GM19468 (cell line): ENCODE measurements at regions not wholly inside any gene's neighbourhood (a gene's known extent, or its start where the extent isn't known, plus 50 kb on each side); places are given as distances from the start of the nearest gene placed in this dataset.
"Not testable (repeated sequence)": the region's sequence is repeated elsewhere in the genome, so short reads cannot be mapped to it uniquely, and the experiment has no call there.

ENCODE experiments used
- ATAC-seq: cut with Tn5 transposase; IDR thresholded peaks from one replicate; pipeline ENCODE4 v1.9.1; 2021; ENCODE audit warnings: mild to moderate bottlenecking, moderate library complexity, moderate number of reproducible peaks; ENCODE audit not compliant: unreplicated experiment; ENCODE audit errors: extremely low read depth

DNA sequence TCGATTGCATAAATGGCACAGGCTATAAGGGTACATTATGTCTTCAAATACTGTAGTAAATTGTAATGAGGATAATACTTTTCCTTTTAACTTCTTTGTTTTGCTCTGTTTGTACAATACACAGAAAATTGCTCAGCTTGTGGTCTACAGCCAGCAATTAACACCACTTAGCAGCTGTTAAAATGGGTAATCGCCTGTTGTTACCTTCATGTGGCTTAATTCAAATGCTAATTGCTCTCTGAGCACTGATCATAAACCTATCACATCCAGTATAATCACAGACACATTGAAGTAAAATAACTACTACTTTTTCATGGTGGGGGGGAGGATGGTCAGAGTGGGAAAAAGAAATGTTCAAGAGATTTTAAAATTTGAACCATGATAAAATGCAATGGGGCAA lies 1164.1 kb upstream of the CNTN5 start:
- ATAC-seq, result no peak

DNA sequence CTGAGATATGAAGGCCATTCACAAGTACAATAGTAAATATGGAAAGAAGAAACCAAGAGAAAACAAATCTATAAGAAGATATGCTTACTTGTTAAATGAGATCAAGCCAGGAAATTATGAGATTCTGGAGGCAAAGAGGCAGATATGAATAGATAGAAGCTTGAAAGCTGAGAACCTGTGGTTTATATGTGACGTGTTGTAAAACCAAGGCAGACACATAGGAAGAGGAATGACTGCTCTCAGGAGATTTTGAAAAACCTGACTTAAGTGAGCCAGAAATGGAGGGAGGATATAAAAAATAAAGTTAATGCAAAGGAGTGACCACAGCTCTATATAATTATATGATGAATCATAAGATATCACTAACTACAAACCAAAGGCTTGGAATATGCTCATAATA lies 1160.5 kb upstream of the CNTN5 start:
- no peak for ATAC-seq

- no peak for ATAC-seq
Measured at GRCh38 chr11:97862021-97862420, 1158.7 kb upstream of the CNTN5 start.

DNA sequence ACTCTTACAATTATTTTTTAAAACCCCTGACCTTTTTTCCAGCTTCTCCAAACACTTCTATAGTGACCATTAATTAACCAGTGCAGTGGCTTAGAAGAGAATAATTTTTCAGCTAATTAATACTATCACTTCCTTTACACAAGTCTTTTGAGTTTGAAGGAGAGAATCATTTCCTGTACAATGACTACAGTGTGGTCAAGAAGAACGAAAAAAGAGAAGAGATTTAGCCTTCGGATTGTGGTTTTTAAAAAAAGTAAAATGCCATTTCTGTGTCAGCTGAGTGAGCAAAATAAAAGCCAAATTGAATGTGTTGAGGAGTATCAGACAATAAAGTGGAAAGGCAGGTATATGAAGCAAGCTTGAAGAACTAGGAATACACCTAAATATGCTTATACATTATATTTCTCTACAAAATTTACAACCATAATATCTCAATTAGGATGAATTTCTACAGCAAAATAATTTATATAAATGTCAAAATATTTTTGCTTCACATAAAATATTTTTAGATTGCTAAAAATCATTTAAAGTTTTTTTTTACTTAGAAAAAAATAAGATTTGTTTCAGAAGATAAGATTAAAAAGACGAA lies 1155.2 kb upstream of the CNTN5 start:
- ATAC-seq, result no peak

DNA sequence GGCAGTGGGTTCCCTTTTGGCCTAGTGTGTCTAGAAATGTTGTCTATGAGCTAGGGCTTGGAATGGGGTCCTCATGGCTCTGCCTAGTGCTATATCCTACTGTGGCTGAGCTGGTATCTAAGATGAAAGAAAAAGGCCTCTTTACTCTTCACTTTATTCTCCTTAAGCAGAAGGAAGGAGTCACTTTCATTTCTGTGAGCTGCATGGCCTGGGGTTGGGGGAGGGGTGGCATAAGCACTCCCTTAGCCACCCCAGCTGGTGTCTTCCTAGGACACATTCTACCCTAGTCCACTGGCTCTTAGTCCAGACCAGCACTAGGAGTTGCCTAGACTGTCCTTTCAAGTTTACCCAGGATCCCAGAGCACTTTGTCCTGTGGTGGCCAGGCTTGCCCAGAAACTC lies 1148.9 kb upstream of the CNTN5 start:
- no peak for ATAC-seq

- no peak for ATAC-seq
Measured at GRCh38 chr11:97880209-97880608, 1140.5 kb upstream of the CNTN5 start.

DNA sequence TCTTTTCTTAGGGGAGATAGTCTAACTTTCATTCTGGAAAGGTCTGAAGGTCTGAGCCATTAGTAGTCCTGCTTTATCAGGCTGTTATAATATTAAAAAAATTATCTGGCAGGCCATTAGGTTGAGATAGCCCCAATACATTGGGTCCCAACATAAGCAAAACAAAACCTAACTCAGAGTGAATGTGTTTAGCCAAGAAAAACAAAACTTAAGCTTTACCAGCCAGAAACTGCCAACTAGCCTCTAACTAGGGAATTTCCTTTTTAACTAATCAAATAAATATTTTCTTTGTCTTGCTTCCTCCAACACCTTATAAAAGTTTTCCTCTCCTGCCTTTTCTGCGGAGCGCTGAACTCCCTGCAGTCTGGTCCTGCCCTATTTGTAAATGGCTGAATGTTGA lies 1137.7 kb upstream of the CNTN5 start:
- ATAC-seq, result no peak

GRCh38 chr11:97888641-97889040 lies 1132.1 kb upstream of the CNTN5 start:
- ATAC-seq, result no peak

GRCh38 chr11:97890466-97890865 lies 1130.3 kb upstream of the CNTN5 start:
- no peak for ATAC-seq

GRCh38 chr11:97893612-97894011 lies 1127.1 kb upstream of the CNTN5 start:
- ATAC-seq, result no peak

GRCh38 chr11:97894978-97895377 lies 1125.8 kb upstream of the CNTN5 start:
- ATAC-seq, result no peak

- no peak for ATAC-seq
Measured at GRCh38 chr11:97895572-97895971, 1125.2 kb upstream of the CNTN5 start.

DNA sequence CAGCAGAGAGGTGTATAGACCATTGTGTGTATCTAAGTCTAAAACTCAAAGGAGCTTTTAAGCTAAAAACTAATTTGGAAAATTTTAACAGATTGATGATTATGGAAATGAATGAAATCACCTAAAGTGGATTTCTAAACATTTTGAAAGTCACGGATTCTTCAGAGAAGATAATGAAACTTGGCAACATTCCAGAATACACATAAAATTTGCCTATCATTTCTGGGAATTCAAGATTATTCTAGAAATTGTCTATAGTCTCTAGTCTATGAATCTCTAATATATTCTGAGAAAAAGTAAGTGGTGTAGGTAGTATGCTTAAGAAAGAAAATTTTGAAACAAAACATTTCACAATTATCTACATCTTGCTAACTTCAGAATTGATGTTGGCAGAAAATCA lies 1117.9 kb upstream of the CNTN5 start:
- ATAC-seq, result no peak

DNA sequence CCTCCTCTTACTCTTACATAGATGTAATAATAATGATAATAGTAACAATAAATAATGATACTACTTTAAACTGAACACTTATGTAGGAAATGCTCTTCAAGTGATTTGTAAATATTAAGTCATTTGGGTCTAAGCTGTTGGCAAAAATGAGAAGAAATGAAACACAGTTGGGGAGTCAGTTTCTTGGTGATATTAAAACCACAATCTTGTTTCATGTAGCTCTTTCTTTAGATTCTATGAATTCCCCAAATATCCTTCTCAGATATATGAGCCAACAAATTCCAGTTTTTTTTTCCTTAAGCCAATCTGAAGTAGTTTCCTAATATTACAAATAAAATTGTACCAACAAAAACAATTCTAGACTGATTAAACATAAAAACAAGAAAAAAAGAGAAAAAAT lies 1115.6 kb upstream of the CNTN5 start:
- ATAC-seq, result no peak

DNA sequence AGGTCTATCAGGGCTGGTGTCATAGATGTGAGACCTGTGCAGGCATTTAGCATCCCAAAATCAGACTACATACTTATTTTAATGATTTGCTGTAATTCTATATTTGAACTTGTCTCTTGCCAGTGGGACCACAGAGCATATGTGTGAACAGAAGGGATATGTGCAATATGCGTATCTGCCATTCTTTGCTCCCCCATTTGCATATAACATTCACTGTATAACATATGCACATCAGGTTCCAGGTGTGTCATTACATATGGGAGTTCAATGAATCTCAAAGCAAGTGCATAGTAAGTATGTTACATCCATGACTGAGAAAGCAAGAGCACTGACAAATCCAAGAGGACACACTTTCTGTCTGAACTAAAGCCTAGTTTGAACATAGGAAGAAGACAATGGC lies 1115.1 kb upstream of the CNTN5 start:
- no peak for ATAC-seq

DNA sequence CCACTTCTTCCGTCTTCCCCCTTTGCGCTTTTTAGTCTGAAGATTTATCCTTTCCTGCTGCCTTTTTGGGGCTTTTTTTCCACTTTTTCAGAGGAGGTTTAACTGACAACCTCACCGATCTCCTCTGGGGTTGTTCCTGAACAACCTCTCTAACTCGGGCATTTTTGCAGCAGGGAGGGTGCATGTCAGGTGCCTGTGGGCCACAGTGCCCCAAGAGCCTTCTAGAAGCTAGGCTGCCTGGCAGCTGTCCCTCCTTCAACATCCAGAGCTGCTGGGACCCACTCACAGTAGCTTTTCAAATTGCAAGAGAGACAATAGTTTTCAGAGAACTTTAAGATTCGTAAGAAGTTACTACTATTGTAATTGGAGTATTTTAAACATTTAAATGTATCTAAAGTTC lies 1112.4 kb upstream of the CNTN5 start:
- ATAC-seq, result no peak

DNA sequence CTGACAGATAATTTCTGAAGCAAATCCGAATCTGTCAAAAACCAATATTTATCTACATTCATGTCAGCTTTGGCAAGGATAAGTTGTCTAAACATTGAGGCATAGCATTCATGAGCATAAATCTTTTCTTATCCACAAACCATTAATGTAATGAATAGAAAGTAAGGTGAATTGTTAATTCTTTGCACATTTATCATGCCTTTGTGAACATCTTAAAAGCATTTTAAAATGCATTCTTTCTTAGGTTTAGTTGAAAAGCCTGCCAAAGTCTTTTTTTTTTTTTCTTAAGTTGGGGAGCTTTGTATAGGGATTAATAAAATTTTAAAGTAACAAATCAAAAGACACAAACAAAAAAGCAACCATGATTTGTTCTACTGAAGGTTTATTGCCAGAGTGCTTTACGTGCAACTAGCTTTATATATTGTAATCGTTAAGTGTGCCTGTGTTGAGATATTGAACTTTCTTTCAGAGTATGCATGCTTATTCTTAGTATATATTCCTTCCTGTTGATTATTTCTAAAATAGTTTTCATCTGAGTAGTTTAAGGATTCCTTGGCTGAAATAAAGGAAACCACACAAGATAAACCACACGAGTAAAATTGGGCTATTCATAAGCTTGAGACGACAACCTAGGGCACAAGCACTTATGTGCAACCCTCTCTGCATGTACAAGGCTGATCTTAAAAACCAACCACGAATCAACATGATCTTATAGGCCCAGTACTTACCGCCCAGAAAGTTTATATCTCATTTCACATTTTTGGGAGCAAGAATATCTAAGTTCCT lies 1110.9 kb upstream of the CNTN5 start:
- ATAC-seq, result no peak

DNA sequence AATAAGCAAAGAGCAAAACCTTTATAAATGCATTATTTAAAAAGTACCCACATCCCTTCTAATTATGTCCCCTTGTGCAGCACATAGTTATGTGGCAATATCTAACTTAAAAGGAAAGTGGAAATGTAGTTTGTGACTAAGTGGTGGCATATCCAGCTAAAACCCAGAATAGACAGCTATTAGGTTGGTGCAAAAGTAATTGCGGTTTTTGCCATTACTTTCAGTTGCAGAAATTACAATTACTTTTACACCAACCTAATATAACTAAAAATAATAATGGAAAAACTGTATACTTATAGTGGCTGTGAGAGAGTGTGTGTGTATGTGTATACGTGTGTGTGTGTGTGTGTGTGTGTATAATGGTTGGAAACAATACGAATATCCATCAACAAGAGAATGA lies 1108.1 kb upstream of the CNTN5 start:
- ATAC-seq, result no peak

DNA sequence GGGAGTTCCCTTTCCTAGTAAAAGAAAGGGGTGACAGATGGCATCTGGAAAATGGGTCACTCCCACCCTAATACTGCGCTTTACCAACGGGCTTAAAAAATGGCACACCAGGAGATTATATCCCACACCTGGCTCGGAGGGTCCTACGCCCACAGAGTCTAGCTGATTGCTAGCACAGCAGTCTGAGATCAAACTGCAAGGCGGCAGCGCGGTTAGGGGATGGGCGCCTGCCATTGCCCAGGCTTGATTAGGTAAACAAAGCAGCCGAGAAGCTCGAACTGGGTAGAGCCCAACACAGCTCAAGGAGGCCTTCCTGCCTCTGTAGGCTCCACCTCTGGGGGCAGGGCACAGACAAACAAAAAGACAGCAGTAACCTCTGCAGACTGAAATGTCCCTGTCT lies 1097.8 kb upstream of the CNTN5 start:
- not testable (repeated sequence) for ATAC-seq

DNA sequence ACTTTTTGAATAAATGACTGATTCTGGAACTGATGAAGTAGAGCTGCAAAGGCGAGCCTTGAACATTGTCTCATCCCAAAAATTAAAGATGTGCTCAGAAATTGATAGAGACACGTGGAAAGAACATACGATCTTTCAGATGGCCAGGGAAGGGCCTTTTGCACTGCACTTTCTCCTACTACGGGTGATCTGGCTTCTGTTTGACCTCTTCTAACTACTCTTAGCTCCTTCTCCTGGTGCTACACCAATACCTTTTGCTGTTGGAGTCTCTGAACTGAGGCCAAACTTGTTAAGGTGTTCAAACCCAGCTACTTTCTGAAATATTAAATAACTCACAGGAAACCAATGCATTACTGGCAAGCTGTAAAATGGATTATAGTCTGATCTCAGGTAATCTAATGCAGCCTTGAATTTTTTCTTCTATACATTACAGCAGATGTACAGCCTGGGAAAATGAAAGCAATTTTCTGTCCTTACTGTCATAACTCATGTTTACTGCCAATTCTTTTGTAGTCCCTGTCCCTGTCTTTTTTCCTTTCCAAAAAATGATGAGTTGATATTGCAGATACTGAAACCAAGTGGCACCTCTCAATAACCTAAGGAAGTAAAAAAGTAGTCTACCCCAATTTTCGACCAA lies 1086.1 kb upstream of the CNTN5 start:
- no peak for ATAC-seq

- ATAC-seq, result no peak
Measured at GRCh38 chr11:97937501-97937900, 1083.2 kb upstream of the CNTN5 start.

DNA sequence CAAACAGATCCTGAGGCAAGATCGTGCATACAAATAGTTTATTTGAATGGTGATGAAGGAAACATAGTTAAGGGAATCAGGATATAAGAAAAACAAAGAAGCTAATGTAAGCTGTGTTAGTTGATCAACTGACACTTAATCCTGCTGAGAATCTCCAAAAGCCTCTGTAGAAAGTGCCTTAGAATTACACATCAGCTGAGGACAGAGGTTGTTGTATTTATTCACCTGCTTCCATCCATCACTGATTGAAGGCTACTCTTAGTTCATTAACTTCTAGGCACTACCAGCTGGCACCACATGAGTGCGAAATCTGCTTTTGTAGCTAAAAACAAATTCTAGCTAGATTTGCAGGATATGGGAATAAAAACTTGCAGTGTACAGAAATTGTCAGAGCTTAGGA lies 1082.0 kb upstream of the CNTN5 start:
- no peak for ATAC-seq
